ENCODE measurements at regions not wholly inside any gene's neighbourhood (a gene's known extent, or its start where the extent isn't known, plus 50 kb on each side); places are given as distances from the start of the nearest gene placed in this dataset.

DNA sequence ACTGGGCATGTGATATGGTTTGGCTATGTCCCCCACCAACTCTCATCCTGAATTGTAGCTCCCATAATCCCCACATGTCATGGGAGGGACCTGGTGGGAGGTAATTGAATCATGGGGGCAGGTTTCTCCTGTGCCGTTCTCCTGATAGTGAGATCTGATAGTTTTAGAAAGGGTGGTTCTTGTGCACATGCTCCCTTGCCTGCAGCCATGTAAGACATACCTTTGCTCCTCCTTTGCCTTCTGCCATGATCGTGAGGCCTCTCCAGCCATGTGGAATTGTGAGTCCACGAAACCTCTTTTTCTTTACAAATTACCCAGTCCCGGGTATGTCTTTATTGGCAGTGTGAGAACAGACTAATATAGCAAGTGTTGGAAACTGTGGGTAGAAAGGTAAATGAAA, 99.5 kb upstream of the HMCN1 start:
- no peak overlapping the region for H2BK5ac ChIP-seq (ENCODE audit: low read depth, low read length, poor library complexity, severe bottlenecking)
- no peak overlapping the region for H3K18ac ChIP-seq (ENCODE audit: low read depth, low read length)
- no peaks in the 10 kb centered on the region for H3K4me1 ChIP-seq (ENCODE audit: control insufficient read depth, insufficient read depth, low read length)
- H3K9ac ChIP-seq (ENCODE audit: low read depth, low read length), result no peak overlapping the region
- no peaks in the 10 kb centered on the region; the same call in 1 of the 2 replicates for H3K9me3 ChIP-seq (ENCODE audit: control insufficient read depth, insufficient read depth, low read length)
- H3K4ac ChIP-seq (ENCODE audit: low read depth, low read length), result no peak overlapping the region
- no peak overlapping the region for H3K4me2 ChIP-seq (ENCODE audit: low read depth, low read length)
- DNase-seq (no peak), ATAC-seq (ENCODE audit: low read depth) (no peak)
- no peak overlapping the region for H2AFZ ChIP-seq (replicated peaks; ENCODE audit: low read length, poor library complexity)
- H4K8ac ChIP-seq (ENCODE audit: low read depth in 2 of 2, low read length in 2 of 2), result no peak overlapping the region
- WGBS, 2 experiments (ENCODE audit: extremely low coverage in 2 of 2, insufficient read length in 1 of 2), result 80% methylated on average over 1 of the region's 4 CpGs; no CpG with 5 or more reads in 1 of the 2 experiments
- no peak overlapping the region for H3K27ac ChIP-seq (ENCODE audit: insufficient read depth, low read length)
- intact Hi-C loops (cut with micrococcal nuclease) (no loop called here), in situ Hi-C loops (cut with MboI; ENCODE audit: low sequenced_read_pairs) (no loop called here), dilution Hi-C loops (cut with HindIII; ENCODE audit: low sequenced_read_pairs, unreplicated experiment) (no loop called here)
- no peak overlapping the region for H3K23ac ChIP-seq (ENCODE audit: low read depth, low read length)
- POLR2A ChIA-PET (ENCODE audit: unreplicated experiment), result no interaction called here
- no peak overlapping the region for H3K14ac ChIP-seq (replicated peaks; ENCODE audit: low read depth, low read length)
- no peak overlapping the region for H4K91ac ChIP-seq (ENCODE audit: insufficient read depth, low read depth, low read length)
- H3K4me3 ChIP-seq (ENCODE audit: insufficient read depth, low read depth, low read length), result no peak overlapping the region
- H3K36me3 ChIP-seq (ENCODE audit: control insufficient read depth, insufficient read depth, low read length), result no peaks in the 10 kb centered on the region
- H4K20me1 ChIP-seq (ENCODE audit: insufficient read depth, low read length), result no peaks in the 10 kb centered on the region
- H2BK15ac ChIP-seq (ENCODE audit: low read depth, low read length), result no peak overlapping the region
- H4K5ac ChIP-seq (ENCODE audit: low read depth, low read length), result no peak overlapping the region
- H2AK9ac ChIP-seq (replicated peaks; ENCODE audit: low read depth, low read length, poor library complexity), result no peak overlapping the region
- H3K56ac ChIP-seq (ENCODE audit: extremely low read depth, insufficient read depth, low read length), result no peak overlapping the region
- TF ChIP-seq CHD1 (IDR thresholded peaks at IDR 0.05; ENCODE audit: low read depth, low read length), result no peak
- TF ChIP-seq BHLHE40 (IDR thresholded peaks at IDR 0.05; ENCODE audit: low read depth, low read length), result no peak
- TF ChIP-seq RCOR1 (IDR thresholded peaks at IDR 0.05; ENCODE audit: insufficient replicate concordance, low read length), result no peak
- no peak for TF ChIP-seq CEBPB (IDR thresholded peaks at IDR 0.05; ENCODE audit: low read depth, low read length)
- TF ChIP-seq RFX5 (IDR thresholded peaks at IDR 0.05; ENCODE audit: low read depth, low read length), result no peak
- TF ChIP-seq NFE2L2 (IDR thresholded peaks at IDR 0.05; ENCODE audit: low read depth, low read length), result no peak
- TF ChIP-seq RAD21 (IDR thresholded peaks at IDR 0.05; ENCODE audit: low read length), result no peak
- no peak for TF ChIP-seq MAZ (IDR thresholded peaks at IDR 0.05; ENCODE audit: borderline replicate concordance, low read depth, low read length)
- no peak for TF ChIP-seq FOS (IDR thresholded peaks at IDR 0.05; ENCODE audit: low read depth, low read length)
- TF ChIP-seq MXI1 (IDR thresholded peaks at IDR 0.05; ENCODE audit: borderline replicate concordance, low read depth, low read length), result no peak
- no peak for TF ChIP-seq POLR2A (IDR thresholded peaks at IDR 0.05; ENCODE audit: low read depth, low read length)
- no peak overlapping the region for H2BK120ac ChIP-seq (ENCODE audit: low read depth, low read length)
- BruUV-seq (replicated peaks), result no TSS peak
- no peaks in the 10 kb centered on the region for H3K79me1 ChIP-seq (ENCODE audit: low read depth in 1 of 2, low read length in 2 of 2)
- no peaks in the 10 kb centered on the region for H3K9me1 ChIP-seq (ENCODE audit: insufficient read depth, low read length)
- H2BK20ac ChIP-seq (ENCODE audit: low read depth, low read length), result no peak overlapping the region
- no peak overlapping the region for H2AK5ac ChIP-seq (ENCODE audit: low read depth, low read length)
- H3K27me3 ChIP-seq (ENCODE audit: control insufficient read depth, insufficient read depth, low read length), result no peaks in the 10 kb centered on the region; the same call in 1 of the 2 replicates
- CTCF ChIA-PET, result no interaction called here

Measured in IMR-90 (cell line).